ENCODE measurements at regions not wholly inside any gene's neighbourhood (a gene's known extent, or its start where the extent isn't known, plus 50 kb on each side); places are given as distances from the start of the nearest gene placed in this dataset.

- TF ChIP-seq CTCF (IDR thresholded peaks at IDR 0.05 in 2 of 3, conservative IDR thresholded peaks at IDR 0.05 in 1 of 3; ENCODE audit: control insufficient read depth in 2 of 3, extremely low read depth in 1 of 3, insufficient read depth in 1 of 3, low read depth in 3 of 3, low read length in 3 of 3), result no peak
- no peak for TF ChIP-seq ZBTB11 (CRISPR knock-in tag; IDR thresholded peaks at IDR 0.05)
- TF ChIP-seq DPF2 (IDR thresholded peaks at IDR 0.05), result no peak
- TF ChIP-seq BHLHE40 (IDR thresholded peaks at IDR 0.05; ENCODE audit: borderline replicate concordance in 1 of 2, low read depth in 2 of 2, low read length in 1 of 2), result no peak
- no peak for TF ChIP-seq USF1 (IDR thresholded peaks at IDR 0.05; ENCODE audit: borderline replicate concordance, extremely low read length, insufficient read depth, low read depth, low read length)
- TF ChIP-seq TCF12 (IDR thresholded peaks at IDR 0.05; ENCODE audit: low read depth, low read length), result no peak
Observed at GRCh38 chr19:28882818-28883217, 330.1 kb downstream of the UQCRFS1 start.
